Fibroblast of mammary gland (primary cell): ENCODE measurements at regions not wholly inside any gene's neighbourhood (a gene's known extent, or its start where the extent isn't known, plus 50 kb on each side); places are given as distances from the start of the nearest gene placed in this dataset.

Source experiments
- DNase-seq: peaks from one replicate; pipeline ENCODE4 v3.0.0-alpha.2; 2010; ENCODE audit warnings: low read depth
- H3K4me3 ChIP-seq: 2 replicates; pipeline ENCODE4 v1.5.1; 2011; ENCODE audit warnings: low read depth, mild to moderate bottlenecking, low read length, moderate library complexity; ENCODE audit not compliant: control insufficient read depth
- TF ChIP-seq, protein P1 (sequence below): conservative IDR thresholded peaks from 2 replicates; pipeline ENCODE4 v1.5.1; 2011; ENCODE audit warnings: low read depth, low read length, inconsistent platforms; ENCODE audit not compliant: control insufficient read depth, insufficient read depth

DNA sequence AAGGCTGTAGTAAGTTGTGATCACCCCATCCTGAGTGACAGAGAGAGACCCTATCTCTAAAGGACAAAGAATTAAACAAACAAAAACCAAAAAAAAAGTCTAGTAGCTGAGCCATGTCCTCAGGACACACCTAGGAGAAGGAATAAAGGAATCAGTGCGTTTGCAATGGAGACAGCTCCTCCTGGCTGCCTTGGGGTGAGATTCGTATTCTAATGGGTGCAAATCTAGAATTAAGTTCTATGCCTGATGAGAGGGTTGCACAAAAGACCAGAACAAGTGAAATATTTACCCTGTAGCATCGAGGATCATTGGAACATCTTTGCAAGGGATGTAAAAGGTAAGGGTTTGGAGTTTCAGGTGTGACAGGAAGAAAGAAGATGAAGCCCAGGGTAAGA lies 70.3 kb upstream of the BMAL1 start:
- TF ChIP-seq, protein P1, sequence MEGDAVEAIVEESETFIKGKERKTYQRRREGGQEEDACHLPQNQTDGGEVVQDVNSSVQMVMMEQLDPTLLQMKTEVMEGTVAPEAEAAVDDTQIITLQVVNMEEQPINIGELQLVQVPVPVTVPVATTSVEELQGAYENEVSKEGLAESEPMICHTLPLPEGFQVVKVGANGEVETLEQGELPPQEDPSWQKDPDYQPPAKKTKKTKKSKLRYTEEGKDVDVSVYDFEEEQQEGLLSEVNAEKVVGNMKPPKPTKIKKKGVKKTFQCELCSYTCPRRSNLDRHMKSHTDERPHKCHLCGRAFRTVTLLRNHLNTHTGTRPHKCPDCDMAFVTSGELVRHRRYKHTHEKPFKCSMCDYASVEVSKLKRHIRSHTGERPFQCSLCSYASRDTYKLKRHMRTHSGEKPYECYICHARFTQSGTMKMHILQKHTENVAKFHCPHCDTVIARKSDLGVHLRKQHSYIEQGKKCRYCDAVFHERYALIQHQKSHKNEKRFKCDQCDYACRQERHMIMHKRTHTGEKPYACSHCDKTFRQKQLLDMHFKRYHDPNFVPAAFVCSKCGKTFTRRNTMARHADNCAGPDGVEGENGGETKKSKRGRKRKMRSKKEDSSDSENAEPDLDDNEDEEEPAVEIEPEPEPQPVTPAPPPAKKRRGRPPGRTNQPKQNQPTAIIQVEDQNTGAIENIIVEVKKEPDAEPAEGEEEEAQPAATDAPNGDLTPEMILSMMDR = peak; percentile 16
- no peak overlapping the region for H3K4me3 ChIP-seq
- no peak for DNase-seq

DNA sequence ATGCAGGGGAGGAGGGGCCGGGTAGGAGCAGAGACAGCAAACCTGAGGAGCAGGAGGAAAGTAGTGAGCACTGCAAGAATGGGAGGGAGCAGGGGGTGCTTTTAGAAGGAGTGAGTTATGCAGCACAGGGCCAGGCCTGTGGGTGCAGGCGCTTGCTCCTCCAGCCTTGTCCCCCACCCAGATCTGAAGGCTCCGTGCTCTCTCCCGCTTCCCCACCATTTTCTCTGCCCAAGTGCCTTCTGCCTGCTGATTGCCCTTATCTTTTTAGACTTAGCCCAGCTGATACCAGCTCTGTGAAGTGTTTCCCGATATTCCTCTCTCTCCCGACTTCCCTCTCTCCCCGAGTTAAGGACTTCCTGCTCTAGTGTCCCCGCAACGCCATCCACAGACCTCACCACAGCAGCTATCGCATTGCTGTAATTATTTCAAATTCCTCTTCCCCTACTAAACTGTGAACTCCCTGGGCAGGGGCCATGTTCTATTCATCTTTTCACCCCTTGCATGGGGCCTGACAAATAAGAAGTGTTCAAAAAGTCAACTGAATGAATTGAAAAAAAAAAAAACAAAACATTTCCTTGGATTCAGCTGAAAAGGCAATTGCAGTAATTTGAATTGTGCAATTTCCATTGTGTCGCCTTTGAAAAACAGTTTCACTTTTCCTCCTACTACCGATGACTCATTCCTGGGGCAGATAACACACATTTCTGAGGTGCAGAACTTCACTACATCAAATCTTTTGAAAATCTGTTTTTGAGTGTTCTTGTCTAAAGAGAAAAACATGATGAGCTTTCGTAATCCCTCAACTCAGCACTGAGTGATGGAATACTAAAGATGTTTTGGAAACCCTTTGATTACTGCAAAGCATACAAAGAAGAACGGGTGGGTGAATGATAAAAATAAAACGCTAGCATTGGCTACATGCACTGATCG lies 69.7 kb upstream of the BMAL1 start:
- TF ChIP-seq, protein P1 = no peak
- peak; percentile 91 for DNase-seq
- peak overlapping the region; percentile 42 for H3K4me3 ChIP-seq

DNA sequence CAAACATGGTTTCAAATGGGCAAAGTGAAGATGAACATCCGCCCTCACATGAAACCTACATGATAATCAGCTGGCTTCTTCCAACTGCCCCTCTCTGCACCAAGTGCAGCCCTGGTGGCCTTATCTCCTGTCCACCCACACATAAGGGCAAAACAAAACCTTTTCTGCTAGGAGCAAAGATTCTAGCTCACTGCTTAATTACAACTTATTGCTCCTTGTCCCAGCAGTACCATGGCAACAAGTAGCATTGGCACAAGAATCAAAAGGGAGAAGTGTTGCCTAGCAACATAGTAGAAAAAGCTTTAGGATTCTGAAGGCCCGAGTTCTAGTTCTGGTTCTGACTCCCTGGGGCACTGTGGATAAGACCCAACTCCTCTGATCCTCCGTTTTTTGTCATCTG lies 68.7 kb upstream of the BMAL1 start:
- no peak for DNase-seq
- no peak overlapping the region for H3K4me3 ChIP-seq
- TF ChIP-seq, protein P1 = no peak

DNA sequence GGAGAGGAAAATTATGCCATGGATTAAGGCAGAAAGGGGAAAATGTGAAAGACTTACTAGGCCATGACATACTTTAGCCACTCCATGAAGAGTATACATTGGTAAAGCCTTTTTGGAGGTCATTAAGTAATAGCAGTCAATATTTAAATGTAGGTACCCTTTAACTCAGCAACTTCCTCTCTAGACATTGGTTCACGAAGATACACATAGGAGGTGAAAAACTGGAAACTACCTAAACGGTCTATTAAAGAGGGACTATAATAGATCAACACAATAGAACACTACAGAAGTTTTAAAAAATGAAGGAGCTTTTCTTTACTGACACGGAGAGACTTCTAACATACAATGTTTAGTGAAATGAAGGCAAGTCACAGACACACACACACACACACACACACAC lies 68.2 kb upstream of the BMAL1 start:
- DNase-seq = no peak
- H3K4me3 ChIP-seq = no peak overlapping the region
- TF ChIP-seq, protein P1 = no peak

DNA sequence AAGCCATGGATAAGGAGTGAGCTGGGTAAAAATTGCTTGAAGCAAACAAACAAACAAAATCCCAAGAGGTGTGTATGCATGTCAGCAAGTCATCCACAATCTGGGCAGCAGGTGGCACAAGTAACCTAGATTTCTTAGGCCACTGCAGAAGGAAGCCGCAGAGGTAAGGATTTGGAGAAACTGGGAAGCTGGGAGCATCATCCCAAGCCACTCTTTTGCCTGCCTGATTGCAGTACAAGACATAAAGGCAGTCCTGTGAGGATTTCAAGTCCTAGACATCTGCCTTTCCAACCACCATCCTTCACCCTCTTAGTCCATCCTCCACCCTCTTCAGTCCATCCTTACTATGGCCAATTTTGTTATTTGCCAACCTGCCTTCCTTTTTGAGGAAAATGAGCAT lies 67.2 kb upstream of the BMAL1 start:
- no peak overlapping the region for H3K4me3 ChIP-seq
- DNase-seq = peak; percentile 84
- TF ChIP-seq, protein P1 = peak; percentile 74

DNA sequence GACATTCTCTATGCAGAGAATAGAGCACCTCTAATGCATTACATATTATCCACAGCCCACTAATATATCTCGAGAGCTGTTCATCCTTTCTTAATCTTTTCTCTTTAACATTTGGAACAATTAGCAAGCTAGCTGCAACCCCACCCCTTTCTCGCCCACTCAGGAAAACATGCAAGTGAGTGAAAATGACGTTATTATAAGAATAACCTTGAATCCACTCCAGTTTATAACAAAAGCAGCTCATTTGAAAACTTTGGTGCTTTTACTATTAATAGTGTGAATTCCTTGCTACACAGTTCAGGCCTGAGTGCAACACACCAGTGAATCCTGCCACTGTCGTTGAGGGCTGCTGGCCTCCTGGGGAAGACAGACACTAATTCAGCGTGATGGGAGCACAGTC lies 63.3 kb upstream of the BMAL1 start:
- H3K4me3 ChIP-seq = no peak overlapping the region

More for the DNA sequence above, 63.3 kb upstream of the BMAL1 start:
- TF ChIP-seq, protein P1 = no peak
- DNase-seq = peak; percentile 32
